HEK293 (cell line): ENCODE measurements at regions not wholly inside any gene's neighbourhood (a gene's known extent, or its start where the extent isn't known, plus 50 kb on each side); places are given as distances from the start of the nearest gene placed in this dataset.

Source experiments
- CTCF ChIA-PET: fragments of 350-600 bp; formaldehyde crosslinking; extraction: SDS; loops from one replicate; lab custom pipeline; 2021; ENCODE audit warnings: antibody characterized with exemption; lab: Yijun Ruan, JAX
- POLR2A ChIA-PET: fragments of 300-600 bp; formaldehyde crosslinking; extraction: SDS; loops from one replicate; lab custom pipeline; 2020; ENCODE audit warnings: antibody characterized with exemption, inconsistent platforms; lab: Yijun Ruan, JAX
- H3K27ac ChIP-seq: fragments of 200-500 bp; sonication (Bioruptor generic); 2 replicates; pipeline ENCODE4 v1.5.1; 2014; ENCODE audit warnings: low read depth, low read length, control low read depth, inconsistent platforms; ENCODE audit errors: extremely low read depth
- H3K36me3 ChIP-seq, 2 experiments: fragments of 200-500 bp in 1 of 2; sonication (Bioruptor generic) in 1 of 2; 1 replicate in 1 of 2; 2 replicates in 1 of 2; pipeline ENCODE4 v1.5.1; 2014 to 2017; ENCODE audit warnings: inconsistent platforms in 2 of 2, low read length in 2 of 2; ENCODE audit not compliant: control insufficient read depth in 2 of 2, insufficient read depth in 1 of 2
- H3K4me1 ChIP-seq: fragments of 200-500 bp; sonication (Bioruptor generic); 2 replicates; pipeline ENCODE4 v1.5.1; 2014; ENCODE audit warnings: mild to moderate bottlenecking, low read length, inconsistent platforms; ENCODE audit not compliant: control insufficient read depth, insufficient read depth
- H3K4me3 ChIP-seq: 2 replicates; pipeline ENCODE4 v1.5.1; 2011; ENCODE audit warnings: low read depth, mild to moderate bottlenecking, control low read depth, low read length, moderate library complexity
- H3K9me3 ChIP-seq: fragments of 200-500 bp; sonication (Bioruptor generic); 2 replicates; pipeline ENCODE4 v1.5.1; 2014; ENCODE audit warnings: low read depth, low read length, inconsistent platforms; ENCODE audit not compliant: control insufficient read depth, insufficient read depth
- PATZ1 ChIP-seq: fragments of 450-650 bp; formaldehyde crosslinking; IDR thresholded peaks from 2 replicates; pipeline ENCODE4 v1.5.1; 2016; ENCODE audit warnings: missing biosample characterization, missing genetic modification characterization
- REPIN1 ChIP-seq: fragments of 450-650 bp; formaldehyde crosslinking; IDR thresholded peaks from 2 replicates; pipeline ENCODE4 v1.5.1; 2017; ENCODE audit warnings: missing biosample characterization, missing genetic modification characterization, low read depth
- SALL2 ChIP-seq: fragments of 450-650 bp; formaldehyde crosslinking; IDR thresholded peaks from 2 replicates; pipeline ENCODE4 v1.5.0; 2017; ENCODE audit warnings: missing biosample characterization, mild to moderate bottlenecking, missing genetic modification characterization, borderline replicate concordance
- SP3 ChIP-seq: fragments of 450-650 bp; formaldehyde crosslinking; IDR thresholded peaks from 2 replicates; pipeline ENCODE4 v1.5.1; 2016; ENCODE audit warnings: missing biosample characterization, missing genetic modification characterization
- ZFHX2 ChIP-seq: fragments of 450-650 bp; formaldehyde crosslinking; conservative IDR thresholded peaks from 2 replicates; pipeline ENCODE4 v1.5.1; 2016; ENCODE audit warnings: missing biosample characterization, missing genetic modification characterization
- ZIC2 ChIP-seq: fragments of 450-650 bp; formaldehyde crosslinking; IDR thresholded peaks from 2 replicates; pipeline ENCODE4 v1.5.1; 2016; ENCODE audit warnings: missing biosample characterization, missing genetic modification characterization
- ZNF114 ChIP-seq: fragments of 450-650 bp; formaldehyde crosslinking; IDR thresholded peaks from 2 replicates; pipeline ENCODE4 v1.5.0; 2017; ENCODE audit warnings: missing biosample characterization, missing genetic modification characterization
- ZNF133 ChIP-seq: fragments of 450-650 bp; formaldehyde crosslinking; IDR thresholded peaks from 2 replicates; pipeline ENCODE4 v1.5.1; 2016; ENCODE audit warnings: missing biosample characterization, missing genetic modification characterization
- ZNF280C ChIP-seq: fragments of 450-650 bp; formaldehyde crosslinking; IDR thresholded peaks from 2 replicates; pipeline ENCODE4 v1.5.1; 2016; ENCODE audit warnings: missing biosample characterization, missing genetic modification characterization
- ZNF280D ChIP-seq: fragments of 450-650 bp; formaldehyde crosslinking; IDR thresholded peaks from 2 replicates; pipeline ENCODE4 v1.5.1; 2016; ENCODE audit warnings: missing biosample characterization, missing genetic modification characterization
- ZNF394 ChIP-seq: fragments of 450-650 bp; formaldehyde crosslinking; IDR thresholded peaks from 2 replicates; pipeline ENCODE4 v1.5.1; 2016; ENCODE audit warnings: missing biosample characterization, missing genetic modification characterization, mild to moderate bottlenecking, moderate library complexity, borderline replicate concordance
- ZNF670 ChIP-seq: fragments of 450-650 bp; formaldehyde crosslinking; IDR thresholded peaks from 2 replicates; pipeline ENCODE4 v1.5.1; 2016; ENCODE audit warnings: missing biosample characterization, missing genetic modification characterization, low read depth
- TF ChIP-seq, protein P1 (sequence below): fragments of 450-650 bp; formaldehyde crosslinking; IDR thresholded peaks from 2 replicates; pipeline ENCODE4 v1.5.1; 2017; ENCODE audit warnings: missing biosample characterization, missing genetic modification characterization

DNA sequence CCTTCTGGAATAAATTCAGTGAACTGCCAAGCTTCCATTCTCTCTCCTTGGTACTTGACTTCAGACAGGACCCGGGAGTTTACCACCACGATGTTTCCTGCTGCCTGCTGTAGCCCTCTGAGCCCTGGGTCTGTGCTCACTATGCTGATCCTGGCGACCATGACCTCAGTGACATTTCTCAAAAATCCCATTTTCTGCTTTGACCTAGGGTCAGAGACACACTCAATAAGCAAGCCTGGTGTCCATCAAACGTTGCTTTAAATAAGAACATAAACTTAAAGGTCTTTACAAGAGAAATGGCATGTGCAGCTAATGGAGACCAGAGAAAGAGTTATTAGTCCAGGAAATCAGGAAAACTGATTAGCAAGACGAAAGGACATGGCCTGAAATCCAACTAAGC is 509.7 kb upstream of the SULF2 start:
- no peaks in the 10 kb centered on the region for H3K36me3 ChIP-seq
- TF ChIP-seq ZNF280C (no peak), SALL2 (no peak), ZNF394 (tag by site-specific recombination) (no peak)
- TF ChIP-seq, protein P1, sequence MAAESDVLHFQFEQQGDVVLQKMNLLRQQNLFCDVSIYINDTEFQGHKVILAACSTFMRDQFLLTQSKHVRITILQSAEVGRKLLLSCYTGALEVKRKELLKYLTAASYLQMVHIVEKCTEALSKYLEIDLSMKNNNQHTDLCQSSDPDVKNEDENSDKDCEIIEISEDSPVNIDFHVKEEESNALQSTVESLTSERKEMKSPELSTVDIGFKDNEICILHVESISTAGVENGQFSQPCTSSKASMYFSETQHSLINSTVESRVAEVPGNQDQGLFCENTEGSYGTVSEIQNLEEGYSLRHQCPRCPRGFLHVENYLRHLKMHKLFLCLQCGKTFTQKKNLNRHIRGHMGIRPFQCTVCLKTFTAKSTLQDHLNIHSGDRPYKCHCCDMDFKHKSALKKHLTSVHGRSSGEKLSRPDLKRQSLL (tag by site-specific recombination), result no peak
- CTCF ChIA-PET, result interaction anchor here (0.7 to 5.0 kb wide), 17 partner anchors 10 to 635 kb away, joined by 3 to 50 read pairs (median 4); partner anchors contain the start of gene SULF2
- POLR2A ChIA-PET, result no interaction called here
- no peak overlapping the region for H3K27ac ChIP-seq
- H3K9me3 ChIP-seq, result no peaks in the 10 kb centered on the region; the same call in 1 of the 2 replicates
- no peak overlapping the region for H3K4me3 ChIP-seq
- H3K4me1 ChIP-seq, result peaks cover 10% of the 10 kb centered on the region

DNA sequence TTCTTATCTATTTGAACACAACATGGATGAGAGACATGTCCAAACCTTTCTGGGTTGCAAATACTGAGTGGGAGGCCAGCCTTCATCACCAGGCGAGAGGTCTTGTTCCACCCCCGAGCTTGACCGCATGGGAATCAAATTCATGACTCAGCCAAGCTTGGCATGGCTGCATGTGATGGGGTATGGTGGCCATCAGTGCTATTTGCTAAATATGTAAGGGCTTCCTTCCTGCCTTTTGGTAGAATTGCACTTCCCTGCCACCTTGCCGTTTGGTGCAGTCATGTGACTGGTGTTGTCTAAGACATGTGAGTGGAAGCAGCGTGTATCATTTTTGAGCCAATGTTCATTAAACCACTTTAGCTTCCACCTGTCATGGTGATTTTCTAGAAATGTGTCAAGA is 508.9 kb upstream of the SULF2 start:
- Histone ChIP-seq H3K4me3 (no peak overlapping the region), H3K4me1 (peaks cover 6% of the 10 kb centered on the region), H3K9me3 (no peaks in the 10 kb centered on the region; the same call in 1 of the 2 replicates), H3K27ac (no peak overlapping the region), H3K36me3 (no peaks in the 10 kb centered on the region)
- POLR2A ChIA-PET, result no interaction called here
- no peak for TF ChIP-seq ZNF670 (tag by site-specific recombination)
- no peak for TF ChIP-seq ZIC2 (tag by site-specific recombination)
- no peak for TF ChIP-seq REPIN1 (tag by site-specific recombination)
- TF ChIP-seq PATZ1 (tag by site-specific recombination), result no peak
- 0 out of 2 replicates have a peak, but pooled peaks have one; percentile 9 for TF ChIP-seq ZFHX2
- CTCF ChIA-PET, result interaction anchor here (0.6 to 5.0 kb wide), 9 partner anchors 39 to 1098 kb away, joined by 3 to 50 read pairs (median 3); partner anchors contain the start of gene SULF2

DNA sequence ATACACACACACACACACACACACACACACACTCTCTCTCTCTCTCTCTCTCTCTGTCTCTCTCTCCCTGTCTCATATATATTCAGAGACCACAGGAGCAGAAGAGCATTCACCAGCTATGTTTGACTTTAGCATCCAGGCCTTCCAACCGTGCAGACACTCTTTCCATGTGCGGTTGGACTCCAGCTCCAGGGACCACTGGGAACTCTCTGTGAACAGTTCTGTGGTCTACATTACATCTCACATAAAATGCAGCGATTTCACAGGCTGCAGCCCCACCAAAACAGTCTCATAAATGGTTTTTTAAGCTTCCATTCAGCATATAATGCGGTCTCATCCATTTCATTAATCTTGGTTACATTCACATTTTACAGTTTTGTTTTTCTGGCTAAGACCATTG is 508.4 kb upstream of the SULF2 start:
- CTCF ChIA-PET, result interaction anchor here (0.6 to 5.0 kb wide), 3 partner anchors 321 to 630 kb away, joined by 3 to 23 read pairs (median 3); partner anchors contain the start of gene SULF2

DNA sequence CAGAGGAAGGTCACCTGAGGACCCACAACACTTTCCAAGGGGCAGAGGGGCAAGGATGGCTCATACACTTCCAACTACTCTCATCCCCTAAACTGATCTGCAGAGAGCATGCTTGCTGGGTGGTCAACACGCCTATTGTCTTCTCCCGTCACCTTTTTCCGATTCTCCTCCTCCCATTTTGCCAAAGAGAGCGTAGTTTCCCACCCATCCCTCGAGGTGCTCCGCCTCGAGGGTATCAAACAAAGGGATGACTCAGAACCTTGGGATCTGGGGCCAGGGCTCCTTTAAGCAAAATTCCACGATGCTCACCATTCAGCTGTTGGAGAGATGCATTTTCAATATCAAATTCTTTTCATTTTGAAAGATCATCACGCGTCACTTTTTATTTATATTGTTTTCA is 507.5 kb upstream of the SULF2 start:
- no peaks in the 10 kb centered on the region; the same call in 1 of the 2 replicates for H3K9me3 ChIP-seq
- H3K4me3 ChIP-seq, result no peak overlapping the region
- POLR2A ChIA-PET, result no interaction called here
- no peak overlapping the region for H3K27ac ChIP-seq
- CTCF ChIA-PET, result interaction anchor here (0.6 to 1.7 kb wide), 3 partner anchors 328 to 629 kb away, joined by 3 to 5 read pairs (median 3); no protein-coding TSS in a partner anchor
- TF ChIP-seq ZNF280D (tag by site-specific recombination) (no peak), ZNF133 (peak; percentile 34; the same call in 1 of the 2 replicates)
- TF ChIP-seq, all 188 proteins: peak for 1
- no peaks in the 10 kb centered on the region for H3K4me1 ChIP-seq
- H3K36me3 ChIP-seq, result no peaks in the 10 kb centered on the region

More for the DNA sequence above, 508.4 kb upstream of the SULF2 start:
- no peaks in the 10 kb centered on the region for H3K36me3 ChIP-seq
- H3K27ac ChIP-seq, result no peak overlapping the region
- POLR2A ChIA-PET, result interaction anchor here (0.6 kb wide), 1 partner anchor 66 kb away, joined by 9 read pairs; no protein-coding TSS in a partner anchor
- H3K9me3 ChIP-seq, result no peaks in the 10 kb centered on the region; the same call in 1 of the 2 replicates
- TF ChIP-seq ZNF114 (tag by site-specific recombination) (no peak), SP3 (tag by site-specific recombination) (no peak)
- no peak overlapping the region for H3K4me3 ChIP-seq
- peaks cover 2% of the 10 kb centered on the region; the same call in 1 of the 2 replicates for H3K4me1 ChIP-seq
